Peyer's patch (tissue), 4 donors: ENCODE measurements at regions not wholly inside any gene's neighbourhood (a gene's known extent, or its start where the extent isn't known, plus 50 kb on each side); places are given as distances from the start of the nearest gene placed in this dataset.

ENCODE experiments used
- DNase-seq, 3 donors: peaks; one replicate each; pipeline ENCODE4 v3.0.0-alpha.2; 2017 to 2019
- H3K27ac ChIP-seq, 4 donors: fragments of 200-600 bp; sonication (generic); one replicate each; pipeline ENCODE4 v1.5.1; 2016 to 2019
- H3K27me3 ChIP-seq, 2 donors: fragments of 200-600 bp; sonication (generic); one replicate each; pipeline ENCODE4 v1.5.1; 2019
- H3K36me3 ChIP-seq, 3 donors: fragments of 200-600 bp; sonication (generic); one replicate each; pipeline ENCODE4 v1.5.1; 2016 to 2019
- H3K4me1 ChIP-seq, 4 donors: fragments of 200-600 bp; sonication (generic); one replicate each; pipeline ENCODE4 v1.5.1; 2016 to 2019
- H3K4me3 ChIP-seq, 4 donors: fragments of 200-600 bp; sonication (generic); 1 replicate in 3 of 4; 2 replicates in 1 of 4; pipeline ENCODE4 v1.5.1; 2016 to 2019; ENCODE audit warnings: mild to moderate bottlenecking in 1 of 4
- H3K9me3 ChIP-seq, 4 donors: fragments of 200-600 bp; sonication (generic); one replicate each; pipeline ENCODE4 v1.5.1; 2016 to 2019; ENCODE audit warnings: mild to moderate bottlenecking in 1 of 4
- CTCF ChIP-seq, 6 experiments: fragments of 450-650 bp in 4 of 6; fragments of 200-600 bp in 2 of 6; sonication (generic) in 1 of 6; IDR thresholded peaks; one replicate each; pipeline ENCODE4 v1.5.1; 2017 to 2019; ENCODE audit warnings: antibody characterized with exemption in 6 of 6, mild to moderate bottlenecking in 3 of 6, moderate library complexity in 1 of 6
- POLR2A ChIP-seq, 2 donors: fragments of 450-650 bp; IDR thresholded peaks; one replicate each; pipeline ENCODE4 v1.5.1; 2017; ENCODE audit warnings: antibody characterized with exemption in 2 of 2, mild to moderate bottlenecking in 2 of 2, moderate library complexity in 2 of 2

DNA sequence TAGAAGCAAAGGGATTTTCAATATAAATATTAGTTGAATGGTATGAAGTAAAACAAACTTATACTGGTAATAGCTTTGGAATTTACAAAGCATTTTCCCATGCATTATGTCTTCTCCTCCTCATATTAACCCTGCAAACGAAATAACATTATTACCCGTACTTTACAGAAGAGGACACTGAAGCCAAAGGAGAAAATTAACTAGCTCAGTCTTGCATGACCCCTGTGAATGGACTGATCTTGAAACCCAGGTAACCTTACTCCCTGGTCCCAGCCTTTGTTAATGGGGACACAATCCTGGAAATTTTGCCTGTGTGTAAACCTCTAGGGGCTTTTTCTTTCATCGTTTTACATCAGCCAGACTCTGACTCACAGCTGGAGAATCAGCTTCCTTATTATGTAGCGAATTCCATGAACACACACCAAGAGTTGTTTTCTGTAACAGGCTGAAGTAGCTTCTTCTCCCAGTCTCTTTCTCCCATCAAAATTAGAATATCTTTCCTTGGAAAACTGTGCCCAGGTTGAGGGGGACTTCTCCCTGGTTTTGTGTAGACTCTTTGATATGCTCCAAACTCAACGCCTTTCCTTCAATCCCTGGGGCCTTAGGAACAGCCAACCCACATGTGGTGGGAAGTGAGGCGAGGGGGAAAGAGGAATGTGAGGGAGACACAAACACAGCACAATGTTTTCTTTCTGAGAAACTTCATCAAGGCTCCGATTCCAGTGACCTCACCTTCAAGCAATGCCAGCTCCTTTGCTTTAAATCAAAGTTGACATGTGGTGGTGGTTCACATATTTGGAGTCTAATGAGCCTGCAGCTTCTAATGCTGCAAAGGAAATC, 480.9 kb upstream of the PAPPA start:
- no peaks in the 10 kb centered on the region for H3K36me3 ChIP-seq
- DNase-seq = no peak
- H3K9me3 ChIP-seq = no peaks in the 10 kb centered on the region
- no peaks in the 10 kb centered on the region for H3K27me3 ChIP-seq
- no peak overlapping the region for H3K4me3 ChIP-seq
- no peak for TF ChIP-seq POLR2A (IDR thresholded peaks at IDR 0.05)
- TF ChIP-seq CTCF (IDR thresholded peaks at IDR 0.05) = no peak
- peak overlapping the region in 1 of 4 donors; percentile 45 for H3K27ac ChIP-seq
- no peaks in the 10 kb centered on the region for H3K4me1 ChIP-seq

GRCh38 chr9:115673599-115673998, 480.0 kb upstream of the PAPPA start:
- Histone ChIP-seq H3K9me3 (no peaks in the 10 kb centered on the region), H3K27me3 (no peaks in the 10 kb centered on the region), H3K27ac (no peak overlapping the region), H3K4me1 (no peaks in the 10 kb centered on the region), H3K36me3 (no peaks in the 10 kb centered on the region), H3K4me3 (no peak overlapping the region)
- no peak for TF ChIP-seq CTCF (IDR thresholded peaks at IDR 0.05)
- DNase-seq = no peak

DNA sequence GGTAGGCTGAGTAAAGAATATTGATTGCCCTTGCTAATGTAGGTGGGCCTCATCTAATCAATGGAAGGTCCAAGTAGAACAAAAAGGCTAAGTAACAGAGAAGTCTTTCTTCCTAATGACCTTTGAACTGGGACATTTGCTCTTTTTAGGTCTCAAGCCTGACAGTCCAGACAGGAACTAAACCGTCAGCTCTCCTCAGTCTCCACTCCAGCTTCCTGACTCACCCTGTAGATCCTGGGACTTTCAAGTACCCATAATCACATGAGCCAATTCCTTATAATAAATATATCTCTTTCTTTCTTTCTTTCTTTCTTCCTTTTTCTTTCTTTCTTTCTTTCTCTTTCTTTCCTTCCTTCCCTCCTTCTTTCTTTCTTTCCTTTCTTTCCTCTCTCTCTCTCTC, 479.5 kb upstream of the PAPPA start:
- Histone ChIP-seq H3K9me3 (no peaks in the 10 kb centered on the region), H3K4me3 (no peak overlapping the region), H3K27ac (no peak overlapping the region), H3K36me3 (no peaks in the 10 kb centered on the region), H3K4me1 (no peaks in the 10 kb centered on the region), H3K27me3 (no peaks in the 10 kb centered on the region)
- no peak for TF ChIP-seq POLR2A (IDR thresholded peaks at IDR 0.05)
- no peak for TF ChIP-seq CTCF (IDR thresholded peaks at IDR 0.05)
- DNase-seq = no peak

GRCh38 chr9:115675834-115676233, 477.8 kb upstream of the PAPPA start:
- Histone ChIP-seq H3K4me1 (no peaks in the 10 kb centered on the region), H3K27ac (no peak overlapping the region), H3K27me3 (no peaks in the 10 kb centered on the region), H3K9me3 (no peaks in the 10 kb centered on the region), H3K4me3 (no peak overlapping the region), H3K36me3 (no peaks in the 10 kb centered on the region)
- DNase-seq = no peak
- TF ChIP-seq CTCF (IDR thresholded peaks at IDR 0.05) = no peak
- TF ChIP-seq POLR2A (IDR thresholded peaks at IDR 0.05) = no peak

GRCh38 chr9:115680231-115680630, 473.4 kb upstream of the PAPPA start:
- TF ChIP-seq POLR2A (IDR thresholded peaks at IDR 0.05) (no peak), CTCF (IDR thresholded peaks at IDR 0.05) (no peak)
- no peaks in the 10 kb centered on the region for H3K4me1 ChIP-seq
- no peaks in the 10 kb centered on the region for H3K9me3 ChIP-seq
- H3K27me3 ChIP-seq = no peaks in the 10 kb centered on the region
- no peaks in the 10 kb centered on the region for H3K36me3 ChIP-seq
- H3K27ac ChIP-seq = no peak overlapping the region
- no peak for DNase-seq
- H3K4me3 ChIP-seq = no peak overlapping the region
